Superior temporal gyrus (tissue), 1 donor: ENCODE measurements at regions not wholly inside any gene's neighbourhood (a gene's known extent, or its start where the extent isn't known, plus 50 kb on each side); places are given as distances from the start of the nearest gene placed in this dataset.
A peak's percentile ranks its signal among the peaks of the same experiment; 100 is the strongest.
"Not testable (repeated sequence)": the region's sequence is repeated elsewhere in the genome, so short reads cannot be mapped to it uniquely, and the experiment has no call there.

Experiments used
- DNase-seq: peaks from one replicate; pipeline ENCODE4 v3.0.0-alpha.2; 2016; ENCODE audit errors: extremely low spot score

DNA sequence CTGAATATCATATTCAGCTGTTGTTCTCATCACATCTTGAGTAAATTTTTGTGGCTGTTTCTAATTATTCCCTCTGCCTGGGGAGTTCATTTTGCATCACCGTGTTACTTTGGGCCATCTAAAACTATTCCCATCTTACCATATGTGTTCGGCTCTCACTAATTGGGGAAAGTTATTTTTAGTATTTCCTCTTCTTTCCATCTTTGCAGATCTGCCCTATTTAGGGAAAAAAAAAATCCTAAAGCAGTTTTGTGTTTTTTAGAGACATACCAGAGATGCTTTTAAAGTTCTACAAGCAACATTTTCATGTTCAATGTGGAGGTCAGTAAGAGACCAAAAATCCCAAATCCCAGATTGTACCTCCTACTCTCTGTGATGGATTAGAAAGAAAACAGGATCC is 111.3 kb upstream of the NDUFV2 start:
- DNase-seq: no peak

DNA sequence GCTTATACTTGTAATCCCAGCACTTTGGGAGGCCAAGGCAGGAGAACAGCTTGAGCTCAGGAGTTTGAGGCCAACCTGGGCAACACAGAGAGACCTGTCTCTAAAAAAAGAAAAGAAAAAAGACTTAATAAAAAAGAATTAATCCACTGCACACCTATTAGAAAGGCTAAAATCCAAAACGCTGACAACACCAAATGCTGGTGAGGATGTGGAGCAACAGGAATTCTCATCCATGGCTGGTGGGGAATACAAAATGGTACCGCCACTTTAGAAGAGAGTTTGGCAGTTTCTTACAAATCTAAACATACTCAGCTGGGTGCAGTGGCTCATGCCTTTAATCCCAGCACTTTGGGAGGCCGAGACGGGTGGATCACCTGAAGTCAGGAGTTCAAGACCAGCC is 110.0 kb upstream of the NDUFV2 start:
- DNase-seq: not testable (repeated sequence)

DNA sequence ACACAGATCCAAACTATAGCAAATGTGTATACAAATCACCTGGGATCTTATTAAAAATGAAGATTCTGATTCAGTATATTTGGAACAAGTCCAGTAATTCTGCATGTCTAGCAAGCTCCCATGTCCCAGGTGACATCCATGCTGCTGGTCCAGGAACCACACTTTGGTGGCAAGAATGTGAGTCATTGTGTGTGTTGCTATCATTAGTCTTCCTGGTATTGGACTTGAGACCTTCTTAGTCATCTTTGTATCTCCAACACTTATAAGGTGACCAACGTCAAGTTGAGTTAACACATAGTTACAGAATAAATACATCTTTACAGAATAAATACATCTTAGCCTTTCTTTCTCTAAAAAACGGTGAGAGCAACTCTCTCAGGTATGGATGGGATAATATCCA is 107.9 kb upstream of the NDUFV2 start:
- DNase-seq: no peak

DNA sequence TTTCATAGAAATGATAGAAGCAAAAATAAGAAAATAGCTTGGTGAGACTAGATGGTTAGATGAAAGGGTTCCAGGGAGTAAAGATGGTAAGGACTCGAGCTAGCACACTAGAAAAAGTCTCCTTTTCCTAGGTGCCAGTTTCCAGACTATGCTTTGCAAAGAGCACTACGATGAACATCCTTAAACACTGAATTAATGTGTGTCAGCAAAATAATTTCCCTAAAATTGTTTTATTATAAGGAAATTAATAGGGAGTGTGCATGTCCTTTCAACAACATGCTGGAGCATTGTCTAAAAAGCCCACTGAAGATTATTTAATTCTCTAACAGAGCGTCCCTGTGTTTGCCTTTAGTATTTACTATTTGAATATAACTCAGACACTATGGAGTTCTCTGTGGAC is 107.4 kb upstream of the NDUFV2 start:
- no peak for DNase-seq

DNA sequence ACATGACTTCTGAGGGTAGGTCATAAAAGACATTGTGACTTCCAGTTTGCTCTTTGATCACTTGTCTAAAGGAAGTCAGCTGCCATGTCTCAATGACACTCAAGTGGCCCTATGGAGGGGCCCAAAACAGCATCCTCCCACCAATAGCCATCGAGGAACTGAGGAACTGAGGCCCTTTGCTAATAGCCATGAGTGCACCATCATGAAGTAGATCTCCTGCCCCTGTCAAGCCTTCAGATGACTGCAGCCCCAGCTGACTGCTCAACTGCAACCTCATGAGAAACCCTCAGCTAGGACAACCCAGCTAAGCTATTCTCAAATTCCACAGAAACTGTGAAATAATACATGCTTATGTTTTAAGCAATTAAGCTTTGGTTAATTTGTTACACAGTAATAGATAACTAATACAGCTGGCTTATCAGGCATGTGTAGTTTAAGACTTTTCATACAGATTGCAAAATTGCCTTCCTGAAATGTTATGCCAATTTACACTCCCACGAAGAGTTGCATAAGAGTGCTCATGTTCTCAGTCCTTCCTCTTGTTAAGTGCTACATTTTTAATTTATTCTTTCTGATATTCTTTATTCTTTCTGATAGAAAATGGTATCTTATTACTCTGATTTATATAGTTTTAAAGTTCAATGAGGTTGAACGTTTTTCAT is 105.6 kb upstream of the NDUFV2 start:
- DNase-seq: peak; percentile 45

DNA sequence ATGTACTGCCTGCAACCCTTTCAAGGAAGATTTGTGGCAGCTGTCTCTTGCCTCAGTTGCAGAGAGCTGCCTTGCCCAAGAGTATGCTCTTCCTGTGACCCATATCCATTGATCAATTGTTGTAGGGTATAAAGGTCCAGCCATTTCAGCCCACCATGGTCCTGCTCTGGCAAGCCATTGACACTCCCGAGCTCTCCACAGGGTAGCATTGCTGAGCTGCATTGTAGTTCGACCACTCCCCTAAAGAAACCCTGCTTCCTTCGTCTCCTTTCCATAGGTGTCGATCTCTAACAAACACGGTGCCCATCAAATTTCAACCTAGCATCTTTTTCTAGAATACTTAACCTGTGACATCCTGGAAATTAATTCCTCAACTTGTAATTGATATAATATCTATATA is 104.9 kb upstream of the NDUFV2 start:
- DNase-seq: no peak

DNA sequence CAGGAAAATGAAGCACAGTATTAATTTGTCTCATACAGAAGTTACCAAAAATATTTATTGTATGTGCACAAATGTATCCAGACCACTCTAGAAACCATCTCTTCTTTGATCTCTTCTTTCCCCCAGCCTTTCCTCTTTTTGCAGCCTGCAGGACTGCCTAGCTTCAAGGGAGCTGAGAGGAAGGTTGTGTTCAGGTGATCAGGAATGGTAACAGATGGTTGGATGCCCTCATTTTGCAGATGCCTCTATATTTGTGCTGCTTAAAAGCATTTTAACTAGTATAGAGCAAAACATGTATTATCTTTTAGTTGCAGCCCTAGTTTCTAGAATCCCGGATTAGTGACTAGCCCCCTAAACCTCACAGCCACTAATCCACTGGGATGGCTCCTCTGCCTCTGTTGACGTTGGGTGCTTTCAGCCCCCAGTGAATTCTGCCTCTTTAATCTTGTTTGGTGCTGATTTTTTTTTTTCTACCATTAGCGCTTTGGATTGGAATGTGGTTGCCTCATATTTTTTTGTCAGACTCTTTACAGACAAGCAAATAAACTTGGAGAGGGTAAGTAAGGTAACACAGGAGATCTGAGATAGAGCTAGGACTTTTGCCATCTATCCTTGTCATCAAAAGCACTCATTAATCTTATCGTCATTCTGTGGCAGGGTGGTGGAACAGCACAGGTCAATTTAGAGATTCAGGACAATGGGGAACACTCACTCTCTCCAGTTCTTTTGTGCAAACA is 103.8 kb upstream of the NDUFV2 start:
- DNase-seq: no peak

DNA sequence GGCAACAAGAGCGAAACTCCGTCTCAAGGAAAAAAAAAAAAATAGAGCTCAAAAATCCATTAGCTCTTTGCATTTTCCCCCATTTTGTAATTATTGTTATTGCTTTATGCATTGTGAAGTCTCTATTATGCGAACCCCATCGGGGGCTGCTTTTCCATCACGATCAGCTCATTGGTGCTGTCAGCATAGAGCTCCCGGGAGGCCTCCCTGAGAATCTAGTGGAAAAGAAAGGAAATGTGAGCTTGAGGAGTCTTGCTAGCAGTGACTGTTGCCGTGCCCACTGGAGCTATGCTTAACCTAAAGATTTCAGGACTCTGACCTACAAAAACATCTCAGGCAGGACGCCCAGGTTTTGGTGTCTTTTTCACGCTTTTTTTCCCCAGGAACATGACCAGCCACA is 102.6 kb upstream of the NDUFV2 start:
- DNase-seq: no peak

DNA sequence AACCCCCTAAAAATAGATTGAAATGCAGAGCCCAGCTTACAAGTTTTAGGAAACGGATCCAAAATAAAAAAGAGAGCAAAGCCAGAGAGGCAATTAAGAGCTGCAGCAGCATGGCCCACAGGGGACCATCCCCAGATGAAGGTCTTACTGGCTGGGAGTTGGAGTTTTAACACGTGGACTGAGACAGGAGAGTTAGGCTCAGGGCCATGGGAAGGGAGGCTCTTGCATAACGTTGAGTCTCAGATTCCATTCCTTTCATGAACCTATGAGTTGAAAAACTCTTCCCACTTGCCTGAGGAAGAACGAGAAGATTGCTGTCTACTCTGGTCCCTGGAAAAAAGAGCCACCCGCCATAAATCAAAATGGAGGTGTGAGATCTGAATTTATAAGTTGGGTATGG is 101.8 kb upstream of the NDUFV2 start:
- DNase-seq: no peak

DNA sequence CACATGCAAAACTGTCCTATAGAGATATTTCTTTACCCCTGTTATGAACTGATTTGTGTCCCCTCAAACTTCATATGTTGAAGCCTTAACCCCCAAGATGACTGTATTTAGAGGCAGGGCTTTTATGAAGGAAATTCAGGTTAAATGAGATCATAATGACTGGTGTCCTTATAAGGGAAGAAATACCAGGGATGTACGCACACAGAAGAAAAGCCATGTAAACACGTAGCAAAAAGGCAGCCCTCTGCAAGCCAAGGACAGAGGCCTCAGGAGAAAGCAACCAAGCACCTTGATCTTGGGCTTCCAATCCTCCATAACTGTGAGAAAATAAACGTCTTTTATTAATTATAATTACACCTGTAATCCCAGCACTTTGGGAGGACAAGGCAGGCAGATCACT is 101.3 kb upstream of the NDUFV2 start:
- no peak for DNase-seq

DNA sequence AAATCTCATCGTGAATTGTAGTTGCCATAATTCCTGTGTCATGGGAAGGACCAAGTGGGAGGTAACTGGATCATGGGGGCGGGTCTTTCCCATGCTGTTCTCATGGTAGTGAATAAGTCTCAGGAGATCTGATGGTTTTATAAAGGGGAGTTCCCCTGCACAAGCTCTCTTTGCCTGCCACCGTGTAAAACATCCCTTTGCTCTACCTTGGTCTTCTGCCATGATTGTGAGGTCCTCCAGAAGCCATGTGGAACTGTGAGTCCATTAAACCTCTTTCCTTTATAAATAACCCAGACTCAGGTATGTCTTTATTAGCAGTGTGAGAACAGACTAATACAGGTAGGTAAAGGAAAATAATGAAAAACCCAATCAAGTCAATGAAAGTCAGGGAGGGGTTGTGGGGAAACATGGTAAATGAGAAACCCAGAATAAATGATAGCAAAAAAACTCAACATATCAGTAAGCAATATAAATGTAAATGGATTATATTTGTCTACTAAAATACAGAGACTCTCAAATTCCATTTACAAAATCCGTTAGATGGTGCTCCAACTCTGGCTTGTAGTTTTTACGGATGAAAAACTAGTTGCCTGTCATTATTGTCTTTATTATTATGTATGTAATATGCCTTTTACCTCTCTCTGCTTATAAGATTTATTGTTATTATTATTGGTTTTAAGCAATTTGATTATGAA is 98.9 kb upstream of the NDUFV2 start:
- no peak for DNase-seq

DNA sequence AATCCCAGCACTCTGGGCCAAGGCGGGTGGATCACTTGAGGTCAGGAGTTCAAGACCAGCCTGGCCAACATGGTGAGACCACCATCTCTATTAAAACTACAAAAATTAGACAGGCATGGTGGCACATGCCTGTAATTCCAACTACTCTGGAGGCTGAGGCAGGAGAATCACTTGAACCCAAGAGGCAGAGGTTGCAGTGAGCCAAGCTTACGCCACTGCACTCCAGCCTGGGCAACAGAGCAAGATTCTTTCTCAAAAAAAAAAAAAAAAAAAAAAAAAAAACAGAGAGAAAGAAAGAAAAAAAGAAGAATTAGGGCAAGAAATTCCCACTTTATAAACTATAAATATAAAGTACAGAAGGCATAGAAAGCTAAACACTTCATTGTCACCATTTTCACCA is 98.2 kb upstream of the NDUFV2 start:
- not testable (repeated sequence) for DNase-seq

DNA sequence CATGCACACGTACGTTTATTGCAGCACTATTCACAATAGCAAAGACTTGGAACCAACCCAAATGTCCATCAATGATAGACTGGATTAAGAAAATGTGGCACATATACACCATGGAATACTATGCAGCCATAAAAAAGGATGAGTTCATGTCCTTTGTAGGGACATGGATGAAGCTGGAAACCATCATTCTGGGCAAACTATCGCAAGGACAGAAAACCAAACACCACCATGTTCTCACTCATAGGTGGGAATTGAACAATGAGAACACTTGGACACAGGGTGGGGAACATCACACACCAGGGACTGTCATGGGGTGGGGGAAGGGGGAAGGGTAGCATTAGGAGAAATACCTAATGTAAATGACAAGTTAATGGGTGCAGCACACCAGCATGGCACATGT is 94.8 kb upstream of the NDUFV2 start:
- DNase-seq: not testable (repeated sequence)

DNA sequence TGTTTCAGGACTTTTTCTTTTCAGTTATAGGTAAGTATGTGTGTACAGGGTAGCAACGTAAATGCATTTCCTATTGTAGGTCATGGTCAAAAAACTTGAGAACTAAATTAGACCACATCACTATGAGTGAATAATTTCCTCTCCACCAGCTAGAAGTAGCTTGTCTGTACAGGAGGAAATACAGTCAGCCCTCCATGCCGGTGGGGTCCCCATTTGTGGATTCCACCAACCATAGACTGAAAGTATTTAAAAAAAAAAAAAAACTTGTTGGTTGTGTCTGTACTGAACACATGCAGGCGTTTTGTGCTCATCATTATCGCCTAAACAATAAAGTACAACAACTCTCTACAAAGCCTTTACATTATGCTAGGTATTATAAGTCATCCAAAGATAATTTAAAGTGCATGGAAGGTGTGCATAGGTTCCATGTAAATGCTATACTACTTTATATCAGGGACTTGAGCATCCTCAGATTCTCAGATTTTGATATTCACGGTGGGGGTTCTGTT is 94.2 kb upstream of the NDUFV2 start:
- no peak for DNase-seq

DNA sequence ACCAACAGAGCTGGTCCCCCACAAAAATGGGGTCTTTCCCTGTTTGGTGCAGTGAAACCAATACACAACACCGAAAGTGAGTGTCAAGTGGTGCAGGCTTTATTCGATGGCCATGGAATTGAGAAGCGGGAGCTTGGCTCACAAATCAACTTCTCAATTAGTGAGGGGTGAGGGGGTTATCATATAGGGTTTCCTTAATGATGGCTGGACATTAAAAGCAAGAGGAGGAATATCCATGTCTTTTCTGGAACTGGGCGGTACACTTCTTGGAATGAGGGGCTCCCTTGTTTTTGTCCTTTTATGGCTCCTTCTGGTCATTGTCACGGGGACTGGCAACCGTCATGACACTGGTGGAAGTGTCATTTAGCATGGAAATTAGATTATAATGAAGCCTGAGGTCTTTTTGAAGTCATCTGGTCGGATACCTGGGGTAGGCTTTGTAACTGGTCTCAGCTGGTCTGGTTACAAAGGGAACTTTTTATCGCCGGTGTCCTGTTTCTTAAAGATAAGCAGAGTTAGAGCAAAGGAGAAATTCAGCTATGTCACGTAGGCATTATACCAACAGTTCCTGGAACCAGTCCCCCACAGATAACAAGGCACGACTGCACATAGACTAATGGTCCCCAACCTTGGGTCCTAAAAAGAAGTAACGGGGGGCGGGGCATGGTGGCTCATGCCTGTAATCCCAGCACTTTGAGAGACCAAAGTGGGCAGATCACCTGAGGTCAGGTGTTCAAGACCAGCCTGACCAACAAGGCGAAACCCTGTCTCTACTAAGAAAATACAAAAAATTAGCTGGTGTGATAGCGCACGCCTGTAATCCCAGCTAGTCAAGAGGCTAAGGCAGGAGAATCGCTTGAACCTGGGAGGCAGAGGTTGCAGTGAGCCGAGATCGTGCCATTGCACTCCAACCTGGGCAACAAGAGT is 93.5 kb upstream of the NDUFV2 start:
- no peak for DNase-seq

DNA sequence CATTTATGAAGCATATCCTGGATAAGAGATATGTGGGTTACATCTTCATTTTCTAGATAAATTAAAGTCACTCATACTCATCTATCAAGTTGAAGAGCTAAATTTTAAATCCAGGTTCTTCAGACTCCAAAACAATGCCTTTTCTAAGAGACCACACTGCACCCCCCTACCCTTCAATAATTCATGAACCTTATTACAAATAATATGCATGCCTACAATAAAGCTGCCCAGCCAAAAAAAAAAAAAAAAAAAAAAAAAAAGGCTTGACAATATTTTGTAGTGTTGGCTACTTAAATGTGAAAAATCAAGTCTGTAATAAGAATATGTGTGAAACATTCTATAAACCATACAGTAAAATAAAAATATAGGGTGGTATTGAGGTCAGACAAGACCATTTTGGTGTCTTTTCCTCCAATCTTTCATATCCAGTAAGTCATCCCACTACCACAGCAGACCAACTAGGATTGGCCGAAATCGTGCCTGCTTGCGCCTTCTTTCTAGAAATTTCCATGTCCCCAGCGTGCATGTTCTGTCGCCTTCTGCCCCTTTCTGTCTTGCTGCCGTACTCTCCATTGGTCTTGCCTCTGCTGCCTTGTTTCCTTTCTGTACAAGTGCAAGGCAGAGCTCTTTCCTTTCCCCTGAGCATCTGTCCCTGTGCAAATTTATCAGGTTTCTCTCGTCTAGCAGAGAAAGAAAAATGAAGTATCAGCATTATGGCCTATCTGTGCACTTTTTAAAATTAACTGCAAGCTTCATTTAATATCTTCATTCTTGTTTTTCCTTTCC is 92.6 kb upstream of the NDUFV2 start:
- no peak for DNase-seq

DNA sequence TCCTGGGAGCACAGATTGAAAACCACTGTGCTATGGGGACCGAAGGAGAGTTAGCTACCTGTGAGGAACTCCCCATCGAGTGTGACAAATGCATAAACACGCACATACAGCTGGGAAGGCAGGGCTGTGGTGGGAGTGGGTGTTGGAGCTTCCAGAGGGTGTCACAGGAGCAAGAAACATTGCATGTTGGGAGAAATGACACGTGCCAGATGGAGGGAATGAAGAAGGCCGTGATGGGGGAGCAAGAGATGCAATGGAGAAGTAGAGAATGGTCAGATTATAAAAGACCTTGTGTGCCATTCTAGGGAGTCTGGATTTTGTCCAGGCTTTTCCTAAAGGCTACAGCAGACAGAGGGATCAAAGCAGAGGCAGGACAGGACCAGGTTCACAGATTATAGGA is 91.1 kb upstream of the NDUFV2 start:
- DNase-seq: no peak

DNA sequence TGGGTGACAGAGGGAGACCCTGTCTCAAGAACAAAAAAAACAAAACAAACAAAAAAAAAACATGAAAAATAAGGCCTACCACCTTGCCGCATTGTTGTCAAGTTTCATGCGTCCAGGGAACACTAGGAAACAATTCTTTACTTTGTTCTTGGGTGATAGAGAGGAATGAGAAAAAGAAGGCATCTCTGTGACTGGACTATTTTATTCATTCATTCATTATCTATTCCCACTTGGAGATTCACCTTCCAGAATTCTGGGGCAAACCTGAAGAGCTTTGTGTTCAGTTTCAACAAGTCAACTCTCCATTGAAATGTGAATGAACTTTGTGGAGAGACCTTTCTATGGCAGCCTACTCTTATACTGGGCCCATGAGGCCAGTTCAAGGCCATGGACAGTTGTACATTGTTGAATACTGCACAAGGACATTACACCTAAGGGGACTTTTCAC is 88.5 kb upstream of the NDUFV2 start:
- no peak for DNase-seq

DNA sequence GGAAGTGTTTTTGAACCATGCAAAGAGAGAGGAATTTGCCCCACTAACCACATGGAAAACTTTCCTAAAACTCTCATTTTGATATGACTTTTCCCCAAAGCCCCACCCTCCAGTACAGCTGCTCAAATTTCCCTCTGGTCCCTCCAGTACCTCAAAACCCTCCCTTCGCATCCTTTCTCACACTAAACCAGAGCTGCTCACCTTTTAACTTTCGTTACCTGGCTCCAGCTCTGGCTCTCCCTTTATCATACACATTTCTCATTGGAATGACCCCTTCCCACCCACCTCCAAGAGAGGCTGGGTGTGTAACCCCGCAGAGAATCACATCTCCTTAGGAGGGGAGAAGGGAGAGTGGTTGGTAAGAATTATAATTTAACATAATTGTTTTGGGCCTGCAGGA is 86.8 kb upstream of the NDUFV2 start:
- no peak for DNase-seq

DNA sequence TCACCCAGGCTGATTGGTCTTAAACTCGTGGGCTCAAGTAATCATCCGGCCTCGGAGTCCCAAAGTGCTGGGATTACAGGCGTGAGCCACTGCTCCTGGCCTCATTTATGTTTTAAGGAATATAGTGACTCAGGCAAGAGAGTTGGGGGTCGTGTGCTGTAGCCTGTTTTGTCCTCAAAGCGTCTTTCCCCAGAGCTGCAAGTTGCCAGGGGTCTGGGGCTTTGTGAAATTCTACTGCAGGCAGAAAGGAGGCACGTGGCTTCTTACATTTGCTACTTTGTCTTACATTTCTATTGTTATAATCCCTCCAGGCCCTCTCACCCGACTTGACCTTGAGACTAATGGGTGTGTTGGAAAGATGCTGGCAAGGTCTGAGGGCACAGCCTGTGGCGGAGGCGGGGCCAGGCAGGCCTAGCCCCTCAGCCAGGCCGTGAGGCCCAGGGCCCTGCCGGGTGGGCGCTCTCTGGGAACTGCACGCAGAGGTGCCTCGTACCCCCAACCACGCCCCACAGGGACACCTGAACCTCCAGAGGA is 85.8 kb upstream of the NDUFV2 start:
- no peak for DNase-seq
